ENCODE measurements at regions not wholly inside any gene's neighbourhood (a gene's known extent, or its start where the extent isn't known, plus 50 kb on each side); places are given as distances from the start of the nearest gene placed in this dataset.

- TF ChIP-seq CTCF (IDR thresholded peaks at IDR 0.05) (no peak), EZH2 (IDR thresholded peaks at IDR 0.05) (no peak), EZH2phosphoT487 (IDR thresholded peaks at IDR 0.05) (no peak)
These were observed 92.5 kb downstream of the SIK1 start for GRCh38 chr21:43334214-43334958.
